Head of caudate nucleus (tissue), 42 donors: ENCODE measurements at regions not wholly inside any gene's neighbourhood (a gene's known extent, or its start where the extent isn't known, plus 50 kb on each side); places are given as distances from the start of the nearest gene placed in this dataset.

Experiments used
- DNase-seq, 42 donors: peaks; one replicate each; pipeline versions ENCODE4 v3.0.0 to v3.0.0-alpha.2; 2020 to 2021; ENCODE audit warnings: mixed read lengths in 7 of 42
- intact Hi-C: fragments of 100-400 bp; cut with DNase I; formaldehyde crosslinking; loops from one replicate; pipeline ENCODE4 v1.15.0; 2022

- intact Hi-C loops = no loop called here
- no peak for DNase-seq
These were observed 123.5 kb downstream of the MBD2 start for GRCh38 chr18:54100920-54101470.

GRCh38 chr18:54100466-54100865 lies 124.0 kb downstream of the MBD2 start:
- DNase-seq = no peak
- intact Hi-C loops = no loop called here

GRCh38 chr18:54094474-54094873 lies 130.0 kb downstream of the MBD2 start:
- no peak for DNase-seq
- intact Hi-C loops = no loop called here

- intact Hi-C loops = no loop called here
- DNase-seq = peak in 3 of 42 donors; percentile 5 to 8 (median 6)
These were observed 133.6 kb downstream of the MBD2 start for GRCh38 chr18:54090856-54091255.

GRCh38 chr18:54089749-54090459 lies 134.6 kb downstream of the MBD2 start:
- DNase-seq = no peak
- intact Hi-C loops = no loop called here

GRCh38 chr18:54086863-54087262 lies 137.6 kb downstream of the MBD2 start:
- intact Hi-C loops = no loop called here
- no peak for DNase-seq

GRCh38 chr18:54086046-54086802 lies 138.2 kb downstream of the MBD2 start:
- no peak for DNase-seq
- intact Hi-C loops = no loop called here

GRCh38 chr18:54080858-54081257 lies 143.6 kb downstream of the MBD2 start:
- DNase-seq = no peak
- intact Hi-C loops = no loop called here

GRCh38 chr18:54076166-54076565 lies 148.3 kb downstream of the MBD2 start:
- no peak for DNase-seq
- intact Hi-C loops = no loop called here

- no peak for DNase-seq
- intact Hi-C loops = no loop called here
These were observed 148.8 kb downstream of the MBD2 start for GRCh38 chr18:54075689-54076088.

GRCh38 chr18:54069729-54070128 lies 154.7 kb downstream of the MBD2 start:
- intact Hi-C loops = no loop called here
- DNase-seq = no peak

- no peak for DNase-seq
- intact Hi-C loops = no loop called here
These were observed 164.0 kb downstream of the MBD2 start for GRCh38 chr18:54060343-54061005.

GRCh38 chr18:54052732-54053429 lies 171.6 kb downstream of the MBD2 start:
- DNase-seq = no peak
- intact Hi-C loops = no loop called here

GRCh38 chr18:54052259-54052658 lies 172.2 kb downstream of the MBD2 start:
- intact Hi-C loops = no loop called here
- no peak for DNase-seq

GRCh38 chr18:54043484-54044251 lies 180.8 kb downstream of the MBD2 start:
- intact Hi-C loops = no loop called here
- DNase-seq = no peak

- intact Hi-C loops = no loop called here
- no peak for DNase-seq
These were observed 188.5 kb downstream of the MBD2 start for GRCh38 chr18:54035927-54036326.

- intact Hi-C loops = no loop called here
- DNase-seq = no peak
These were observed 191.4 kb downstream of the MBD2 start for GRCh38 chr18:54033052-54033451.

GRCh38 chr18:54032412-54032811 lies 192.1 kb downstream of the MBD2 start:
- DNase-seq = no peak
- intact Hi-C loops = no loop called here

- DNase-seq = no peak
- intact Hi-C loops = no loop called here
These were observed 193.2 kb downstream of the MBD2 start for GRCh38 chr18:54031243-54031642.
